Right lung (tissue), 2 donors: ENCODE measurements at regions not wholly inside any gene's neighbourhood (a gene's known extent, or its start where the extent isn't known, plus 50 kb on each side); places are given as distances from the start of the nearest gene placed in this dataset.
A peak's percentile ranks its signal among the peaks of the same experiment; 100 is the strongest.

Experiments
- DNase-seq, 2 donors: peaks; one replicate each; pipeline ENCODE4 v3.0.0-alpha.2; 2013

- no peak for DNase-seq
These were observed 411.2 kb upstream of the PIK3C3 start for GRCh38 chr18:41543815-41544214.

GRCh38 chr18:41540237-41540871, 414.7 kb upstream of the PIK3C3 start:
- no peak for DNase-seq

- no peak for DNase-seq
These were observed 416.3 kb upstream of the PIK3C3 start for GRCh38 chr18:41538751-41539150.

DNA sequence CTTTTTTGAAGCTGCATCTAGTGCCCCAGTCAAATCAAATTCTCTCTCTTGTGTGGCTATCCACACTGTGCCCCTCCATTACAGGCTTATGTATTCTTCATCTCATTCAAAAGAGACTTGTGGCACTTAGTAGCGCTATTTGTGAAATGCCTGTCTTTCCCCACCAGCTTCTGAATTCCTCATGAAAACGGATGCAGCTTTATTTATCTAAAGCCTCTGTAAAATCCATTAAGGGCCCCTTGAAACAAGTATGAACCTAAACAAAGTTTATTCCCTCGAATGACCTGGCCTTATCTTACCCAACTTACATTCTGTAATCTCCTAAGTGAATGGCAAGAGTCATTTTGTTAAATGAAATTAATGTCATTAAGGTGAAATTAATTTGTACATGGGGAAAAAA, 417.4 kb upstream of the PIK3C3 start:
- DNase-seq, result no peak

GRCh38 chr18:41532344-41533086, 422.5 kb upstream of the PIK3C3 start:
- DNase-seq, result no peak

DNA sequence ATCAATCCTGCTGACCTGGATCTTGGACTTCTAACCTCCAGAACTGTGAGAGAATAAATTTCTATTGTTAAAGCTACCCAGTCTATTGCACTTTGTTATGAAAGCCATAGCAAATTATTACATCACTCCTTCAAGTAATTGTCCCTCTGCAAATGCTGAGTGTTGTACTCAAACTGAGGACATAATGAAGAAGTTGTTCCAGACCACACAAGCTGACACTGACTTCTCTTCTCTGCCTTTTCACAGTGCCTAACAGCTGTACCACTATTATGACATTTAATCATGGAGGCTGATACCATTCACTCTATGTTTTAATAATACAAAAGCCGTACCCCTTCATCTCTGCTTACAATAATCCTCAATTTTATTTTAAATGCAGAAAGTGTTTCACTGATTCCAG, 424.1 kb upstream of the PIK3C3 start:
- peak; percentile 4 to 21 for DNase-seq

GRCh38 chr18:41529093-41529492, 425.9 kb upstream of the PIK3C3 start:
- DNase-seq, result no peak

DNA sequence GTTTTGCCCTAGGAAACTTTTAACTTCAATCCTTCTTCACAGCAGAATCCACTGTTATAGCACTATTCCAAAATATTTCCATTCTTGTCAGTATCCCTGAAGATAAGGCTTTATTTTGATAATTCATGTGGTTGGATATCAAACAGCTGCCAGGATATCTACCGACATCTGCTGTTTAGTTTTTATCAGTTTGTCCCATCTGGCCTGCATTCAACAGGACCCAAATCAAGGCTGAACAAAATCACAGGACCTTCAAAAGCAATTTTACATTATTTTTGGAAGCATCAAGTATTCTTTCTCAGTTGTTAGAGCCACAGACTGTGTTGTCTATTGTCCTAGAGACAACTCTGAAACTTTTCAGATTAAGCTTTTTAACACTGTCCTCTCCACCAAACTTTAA, 429.0 kb upstream of the PIK3C3 start:
- no peak for DNase-seq

DNA sequence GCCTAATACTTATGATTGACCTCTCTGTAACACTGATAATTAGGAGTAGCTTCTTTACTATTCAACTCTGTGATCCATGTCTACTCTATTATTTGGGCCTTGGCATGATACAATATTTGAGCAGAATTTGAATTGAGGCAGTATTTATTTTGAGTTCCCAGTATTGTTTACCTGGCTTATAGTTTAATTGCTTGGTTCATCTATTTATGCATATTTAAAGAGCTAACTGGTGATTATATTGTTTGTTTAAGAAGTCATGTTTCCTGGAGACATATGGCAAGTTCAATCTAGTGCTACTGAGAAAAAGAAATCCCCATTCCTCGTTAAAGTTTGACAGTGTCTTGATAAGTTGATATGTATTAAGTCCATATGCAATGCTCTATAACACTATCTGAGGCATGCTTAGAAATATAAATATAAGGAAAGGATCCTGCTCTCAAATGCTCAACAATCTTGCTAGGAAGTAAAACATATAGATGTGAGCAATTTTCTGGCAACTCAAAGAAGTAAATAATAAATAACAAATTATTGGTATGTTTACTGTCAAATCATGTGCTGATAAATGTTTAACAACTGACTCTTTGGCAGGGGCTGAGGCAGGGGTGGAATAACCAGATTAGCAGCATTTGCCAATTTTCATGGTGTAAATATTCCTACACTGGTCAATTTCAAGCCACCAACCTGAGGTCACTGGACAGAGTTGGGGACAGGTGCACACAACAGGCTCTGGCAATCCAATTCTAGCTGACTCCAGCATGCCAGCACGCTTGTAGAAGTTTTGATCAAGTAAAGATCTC, 430.2 kb upstream of the PIK3C3 start:
- DNase-seq, result no peak

DNA sequence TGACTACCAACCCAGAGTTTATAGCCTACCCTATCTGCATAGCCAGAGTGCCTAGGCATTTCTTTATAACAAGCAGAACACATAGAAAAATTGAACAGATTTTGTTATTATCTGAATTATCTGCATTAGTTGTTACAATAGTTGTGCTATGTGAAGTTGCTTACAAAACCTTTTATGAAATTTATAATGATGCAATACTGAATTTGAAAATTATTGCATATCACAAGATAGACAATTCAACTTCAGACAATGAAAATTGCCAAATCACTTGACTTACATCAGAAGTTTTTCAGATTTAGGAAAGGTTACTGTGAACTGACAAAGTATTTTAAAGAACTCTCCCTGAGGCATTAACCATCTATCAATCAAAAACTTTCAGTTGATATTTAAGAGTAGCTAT, 437.9 kb upstream of the PIK3C3 start:
- DNase-seq, result no peak

- no peak for DNase-seq
These were observed 441.6 kb upstream of the PIK3C3 start for GRCh38 chr18:41513438-41513837.

DNA sequence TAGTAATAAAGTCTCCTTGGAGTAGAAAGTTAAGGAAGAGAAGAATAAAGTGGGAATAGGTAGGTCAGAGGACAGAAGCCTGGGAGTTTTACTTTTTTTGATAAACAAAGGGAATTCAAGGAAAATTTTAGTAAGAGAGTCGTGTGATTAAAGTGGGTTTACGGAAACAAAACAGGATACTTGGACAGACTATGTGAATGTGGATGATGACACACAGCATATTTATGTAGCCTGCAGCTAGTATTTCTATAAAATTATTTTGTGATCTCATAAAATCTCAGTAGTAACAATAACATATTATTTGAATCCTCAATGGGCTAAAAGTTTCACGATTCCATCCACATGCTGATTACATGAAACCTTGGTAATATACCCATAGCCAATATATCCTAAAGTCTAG, 450.7 kb upstream of the PIK3C3 start:
- no peak for DNase-seq

- DNase-seq, result no peak
These were observed 453.2 kb upstream of the PIK3C3 start for GRCh38 chr18:41501848-41502247.

GRCh38 chr18:41499345-41499744, 455.7 kb upstream of the PIK3C3 start:
- DNase-seq, result no peak

DNA sequence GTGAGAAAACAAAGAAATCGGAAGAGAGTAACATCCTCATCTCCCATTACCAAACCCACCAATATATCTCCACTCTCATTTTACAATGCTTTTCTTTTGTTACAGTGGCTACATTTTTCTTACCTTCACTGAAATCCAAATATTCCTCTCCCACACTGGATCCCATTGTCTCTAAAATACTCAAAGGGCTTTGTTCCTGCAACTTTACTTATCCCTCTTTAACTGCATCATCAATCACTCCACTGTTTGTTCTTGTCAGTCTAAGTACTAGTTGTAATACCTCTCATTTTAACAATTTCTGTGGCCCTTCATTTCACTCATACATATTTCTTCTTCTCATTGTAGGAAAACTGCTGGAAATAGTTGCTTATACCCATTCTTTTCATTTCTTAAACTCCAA, 464.2 kb upstream of the PIK3C3 start:
- no peak for DNase-seq

- DNase-seq, result no peak
These were observed 468.5 kb upstream of the PIK3C3 start for GRCh38 chr18:41486575-41486974.

GRCh38 chr18:41484069-41484468, 471.0 kb upstream of the PIK3C3 start:
- DNase-seq, result no peak

- no peak for DNase-seq
These were observed 472.5 kb upstream of the PIK3C3 start for GRCh38 chr18:41482501-41482900.

DNA sequence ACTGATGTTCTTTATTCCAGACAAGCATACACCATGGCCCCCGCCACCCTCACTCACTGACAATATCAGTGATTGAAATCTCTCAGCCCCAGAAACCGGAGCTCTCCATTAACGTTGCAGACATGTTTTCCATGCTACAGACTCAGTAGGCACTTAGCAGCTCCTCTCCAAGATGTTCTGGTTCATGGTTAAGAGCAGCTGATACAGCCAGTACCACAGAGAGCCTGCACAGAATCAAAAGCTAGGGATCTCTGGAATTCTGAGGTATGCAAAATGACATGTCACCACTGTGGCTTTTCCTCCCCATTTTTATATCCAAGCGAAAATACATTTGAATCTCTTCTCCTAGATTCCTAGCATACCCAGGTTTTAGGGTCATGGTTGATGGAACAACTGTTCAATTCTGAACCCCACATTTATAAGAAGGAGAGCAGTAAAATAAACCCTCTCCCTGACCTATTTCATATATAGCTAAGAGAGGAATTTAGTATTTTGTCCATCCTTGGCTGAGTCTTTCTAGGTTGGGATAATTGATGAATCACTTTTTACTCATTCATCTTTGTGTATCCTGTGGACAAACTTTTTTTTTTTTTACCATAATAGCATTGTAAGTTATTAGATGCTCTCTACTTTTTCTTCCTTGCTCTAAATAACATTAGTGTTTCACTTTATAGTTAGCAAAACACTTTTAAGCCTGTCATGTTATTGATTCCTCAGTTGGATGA, 488.4 kb upstream of the PIK3C3 start:
- DNase-seq, result no peak

GRCh38 chr18:41465386-41465785, 489.6 kb upstream of the PIK3C3 start:
- DNase-seq, result no peak

- DNase-seq, result no peak
These were observed 490.8 kb upstream of the PIK3C3 start for GRCh38 chr18:41464278-41464677.

DNA sequence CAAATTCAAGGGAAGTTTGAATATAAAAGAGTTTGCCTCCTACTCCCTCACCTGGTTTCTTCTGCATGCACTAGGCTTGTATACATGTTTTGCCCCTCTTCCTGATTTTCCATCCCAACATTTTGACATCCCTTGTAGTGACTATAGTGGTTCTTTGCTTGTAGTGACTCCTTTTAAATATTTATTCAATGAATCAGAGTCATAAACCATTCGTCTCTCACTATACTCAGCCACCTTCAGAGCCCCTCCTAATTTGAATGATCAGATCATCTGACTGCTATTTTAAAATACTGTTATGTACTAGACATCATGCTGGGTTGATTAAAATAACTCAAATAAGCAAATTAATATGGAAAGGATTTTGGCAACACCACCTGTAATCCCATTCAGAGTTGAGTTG, 492.1 kb upstream of the PIK3C3 start:
- no peak for DNase-seq
